ENCODE measurements at regions not wholly inside any gene's neighbourhood (a gene's known extent, or its start where the extent isn't known, plus 50 kb on each side); places are given as distances from the start of the nearest gene placed in this dataset.

DNA sequence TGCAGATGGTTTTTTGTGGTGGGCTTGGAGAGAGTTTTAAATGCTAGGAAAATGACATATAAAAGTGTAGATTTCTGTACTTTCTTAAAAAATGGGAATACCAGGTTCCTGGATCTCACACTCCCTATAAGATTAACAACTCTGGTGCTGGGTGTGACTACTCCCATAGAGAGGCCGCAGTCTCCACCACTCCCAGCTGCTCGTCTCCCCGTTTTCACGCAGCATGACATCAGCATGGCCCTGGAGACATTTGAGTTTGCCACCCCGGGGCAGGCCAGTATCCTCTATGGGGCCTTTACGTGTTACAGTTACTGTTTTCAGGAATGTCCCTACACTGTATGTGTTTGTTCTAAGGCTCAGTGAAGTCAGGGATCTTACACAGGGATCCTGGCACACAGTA lies 126.7 kb upstream of the ATP2B2 start:
- Histone ChIP-seq H3K4me3 (replicated peaks in 1 of 3; ENCODE audit: insufficient read depth in 1 of 3, low read depth in 1 of 3, low read length in 3 of 3) (no peak overlapping the region), H3K27me3 (ENCODE audit: control insufficient read depth in 2 of 2, insufficient read depth in 2 of 2, low read length in 2 of 2) (no peaks in the 10 kb centered on the region), H2AFZ (ENCODE audit: low read depth, low read length) (no peak overlapping the region), H3K9me1 (replicated peaks; ENCODE audit: control insufficient read depth, extremely low read depth, insufficient read depth, low read length) (no peaks in the 10 kb centered on the region), H4K20me1 (replicated peaks; ENCODE audit: control insufficient read depth, extremely low read depth, insufficient read depth, low read length) (no peaks in the 10 kb centered on the region), H3K9me3 (replicated peaks; ENCODE audit: control insufficient read depth, insufficient read depth, low read length) (no peaks in the 10 kb centered on the region), H3K4me1 (ENCODE audit: control insufficient read depth, extremely low read depth, insufficient read depth, low read length) (no peaks in the 10 kb centered on the region), H3K9ac (replicated peaks; ENCODE audit: extremely low read depth, insufficient read depth, low read length) (no peak overlapping the region), H3K79me2 (ENCODE audit: control insufficient read depth, insufficient read depth, low read length) (no peaks in the 10 kb centered on the region), H3K36me3 (ENCODE audit: control insufficient read depth in 2 of 2, extremely low read depth in 1 of 2, insufficient read depth in 2 of 2, low read length in 2 of 2) (no peaks in the 10 kb centered on the region), H3K27ac (ENCODE audit: insufficient read depth, low read depth, low read length) (no peak overlapping the region), H3K4me2 (ENCODE audit: insufficient read depth, low read length) (no peak overlapping the region)
- intact Hi-C loops (cut with micrococcal nuclease) (no loop called here), dilution Hi-C loops (cut with MboI; ENCODE audit: extremely low pct_ligation_motif_present, low sequenced_read_pairs) (no loop called here)
- CTCF ChIA-PET = no interaction called here
- TF ChIP-seq POLR2A (IDR thresholded peaks at IDR 0.05; ENCODE audit: low read depth, low read length) (no peak), MYC (IDR thresholded peaks at IDR 0.05; ENCODE audit: low read depth, low read length) (no peak), EZH2 (IDR thresholded peaks at IDR 0.05; ENCODE audit: borderline replicate concordance, low read depth, low read length, severe bottlenecking) (no peak), GATA2 (IDR thresholded peaks at IDR 0.05; ENCODE audit: insufficient read depth, insufficient read length, low read depth, low read length) (no peak), POLR2AphosphoS5 (IDR thresholded peaks at IDR 0.05; ENCODE audit: insufficient read depth, low read depth, low read length) (no peak), FOS (IDR thresholded peaks at IDR 0.05; ENCODE audit: borderline replicate concordance, insufficient read depth, low read length) (no peak), JUN (IDR thresholded peaks at IDR 0.05; ENCODE audit: borderline replicate concordance, insufficient read depth, insufficient read length, low read depth) (no peak)
- TF ChIP-seq, protein P1, sequence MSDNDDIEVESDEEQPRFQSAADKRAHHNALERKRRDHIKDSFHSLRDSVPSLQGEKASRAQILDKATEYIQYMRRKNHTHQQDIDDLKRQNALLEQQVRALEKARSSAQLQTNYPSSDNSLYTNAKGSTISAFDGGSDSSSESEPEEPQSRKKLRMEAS (IDR thresholded peaks at IDR 0.05; ENCODE audit: insufficient read depth, insufficient read length) = no peak
- TF ChIP-seq, protein P2, sequence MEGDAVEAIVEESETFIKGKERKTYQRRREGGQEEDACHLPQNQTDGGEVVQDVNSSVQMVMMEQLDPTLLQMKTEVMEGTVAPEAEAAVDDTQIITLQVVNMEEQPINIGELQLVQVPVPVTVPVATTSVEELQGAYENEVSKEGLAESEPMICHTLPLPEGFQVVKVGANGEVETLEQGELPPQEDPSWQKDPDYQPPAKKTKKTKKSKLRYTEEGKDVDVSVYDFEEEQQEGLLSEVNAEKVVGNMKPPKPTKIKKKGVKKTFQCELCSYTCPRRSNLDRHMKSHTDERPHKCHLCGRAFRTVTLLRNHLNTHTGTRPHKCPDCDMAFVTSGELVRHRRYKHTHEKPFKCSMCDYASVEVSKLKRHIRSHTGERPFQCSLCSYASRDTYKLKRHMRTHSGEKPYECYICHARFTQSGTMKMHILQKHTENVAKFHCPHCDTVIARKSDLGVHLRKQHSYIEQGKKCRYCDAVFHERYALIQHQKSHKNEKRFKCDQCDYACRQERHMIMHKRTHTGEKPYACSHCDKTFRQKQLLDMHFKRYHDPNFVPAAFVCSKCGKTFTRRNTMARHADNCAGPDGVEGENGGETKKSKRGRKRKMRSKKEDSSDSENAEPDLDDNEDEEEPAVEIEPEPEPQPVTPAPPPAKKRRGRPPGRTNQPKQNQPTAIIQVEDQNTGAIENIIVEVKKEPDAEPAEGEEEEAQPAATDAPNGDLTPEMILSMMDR (IDR thresholded peaks at IDR 0.05; ENCODE audit: extremely low read depth in 1 of 2, insufficient read depth in 1 of 2, low read depth in 1 of 2, low read length in 2 of 2) = no peak
- POLR2A ChIA-PET = no interaction called here
- BruUV-seq (replicated peaks) = no TSS peak
- FAIRE-seq (no peak), DNase-seq (ENCODE audit: low read depth, low spot score) (no peak)
